WTC11 (cell line): ENCODE measurements at regions not wholly inside any gene's neighbourhood (a gene's known extent, or its start where the extent isn't known, plus 50 kb on each side); places are given as distances from the start of the nearest gene placed in this dataset.

Experiments
- ATF1 ChIP-seq: sonication (generic); formaldehyde crosslinking; IDR thresholded peaks from 2 replicates; pipeline ENCODE4 v1.8.1; 2023; ENCODE audit warnings: mild to moderate bottlenecking, moderate library complexity, missing genetic modification reagents
- ATF3 ChIP-seq: sonication (generic); formaldehyde crosslinking; conservative IDR thresholded peaks from 2 replicates; pipeline ENCODE4 v1.8.1; 2022; ENCODE audit warnings: mild to moderate bottlenecking, missing genetic modification reagents
- ATF6 ChIP-seq: sonication (generic); formaldehyde crosslinking; IDR thresholded peaks from 2 replicates; pipeline ENCODE4 v1.8.1; 2023; ENCODE audit warnings: mild to moderate bottlenecking, missing genetic modification reagents
- CTCF ChIP-seq: fragments of 200-600 bp; IDR thresholded peaks from 2 replicates; pipeline ENCODE4 v1.8.0; 2022; ENCODE audit warnings: antibody characterized with exemption
- ESRRA ChIP-seq: sonication (generic); formaldehyde crosslinking; IDR thresholded peaks from 2 replicates; pipeline ENCODE4 v1.8.1; 2022; ENCODE audit warnings: mild to moderate bottlenecking, missing genetic modification reagents, borderline replicate concordance
- FOXK1 ChIP-seq: sonication (generic); formaldehyde crosslinking; IDR thresholded peaks from 2 replicates; pipeline ENCODE4 v1.8.0; 2022; ENCODE audit warnings: mild to moderate bottlenecking, moderate library complexity, missing genetic modification reagents
- KAT7 ChIP-seq: sonication (generic); formaldehyde crosslinking; IDR thresholded peaks from 2 replicates; pipeline ENCODE4 v1.8.1; 2023; ENCODE audit warnings: missing genetic modification reagents, mild to moderate bottlenecking, borderline replicate concordance
- TF ChIP-seq, protein P1 (sequence below): sonication (generic); formaldehyde crosslinking; IDR thresholded peaks from 2 replicates; pipeline ENCODE4 v1.8.1; 2022; ENCODE audit warnings: mild to moderate bottlenecking, moderate library complexity, missing genetic modification reagents
- TF ChIP-seq, protein P2 (sequence below): sonication (generic); formaldehyde crosslinking; IDR thresholded peaks from 2 replicates; pipeline ENCODE4 v1.8.0; 2022; ENCODE audit warnings: missing genetic modification reagents
- TF ChIP-seq, protein P3 (sequence below): sonication (generic); formaldehyde crosslinking; IDR thresholded peaks from 2 replicates; pipeline ENCODE4 v1.8.1; 2023; ENCODE audit warnings: mild to moderate bottlenecking, missing genetic modification reagents, borderline replicate concordance

DNA sequence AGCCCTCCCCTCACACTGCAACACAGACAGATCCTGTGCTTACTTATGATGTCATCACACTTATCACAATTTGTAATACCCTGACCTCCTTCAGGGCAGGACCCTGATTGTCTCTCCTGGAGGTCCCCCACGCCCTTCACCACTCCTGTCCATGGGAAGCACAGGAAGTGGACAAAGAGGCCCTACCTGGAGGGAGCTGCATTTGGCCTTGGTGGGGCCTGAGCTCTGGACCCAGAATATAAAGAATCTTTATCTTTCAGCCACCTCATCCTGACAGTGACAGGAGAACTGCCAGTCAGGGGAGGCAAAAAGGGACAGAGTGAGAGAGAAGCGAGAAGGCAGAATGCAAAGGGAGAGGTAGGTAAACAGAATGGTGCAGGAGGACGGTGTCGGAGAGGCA lies 303.4 kb upstream of the N4BP1 start:
- TF ChIP-seq ATF3 (CRISPR knock-in tag) (no peak), FOXK1 (CRISPR knock-in tag) (no peak), ATF1 (no peak), CTCF (no peak), ATF6 (CRISPR knock-in tag) (no peak), ESRRA (CRISPR knock-in tag) (no peak), KAT7 (CRISPR knock-in tag) (no peak)
- TF ChIP-seq, protein P1, sequence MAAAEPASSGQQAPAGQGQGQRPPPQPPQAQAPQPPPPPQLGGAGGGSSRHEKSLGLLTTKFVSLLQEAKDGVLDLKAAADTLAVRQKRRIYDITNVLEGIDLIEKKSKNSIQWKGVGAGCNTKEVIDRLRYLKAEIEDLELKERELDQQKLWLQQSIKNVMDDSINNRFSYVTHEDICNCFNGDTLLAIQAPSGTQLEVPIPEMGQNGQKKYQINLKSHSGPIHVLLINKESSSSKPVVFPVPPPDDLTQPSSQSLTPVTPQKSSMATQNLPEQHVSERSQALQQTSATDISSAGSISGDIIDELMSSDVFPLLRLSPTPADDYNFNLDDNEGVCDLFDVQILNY (CRISPR knock-in tag): no peak
- TF ChIP-seq, protein P2, sequence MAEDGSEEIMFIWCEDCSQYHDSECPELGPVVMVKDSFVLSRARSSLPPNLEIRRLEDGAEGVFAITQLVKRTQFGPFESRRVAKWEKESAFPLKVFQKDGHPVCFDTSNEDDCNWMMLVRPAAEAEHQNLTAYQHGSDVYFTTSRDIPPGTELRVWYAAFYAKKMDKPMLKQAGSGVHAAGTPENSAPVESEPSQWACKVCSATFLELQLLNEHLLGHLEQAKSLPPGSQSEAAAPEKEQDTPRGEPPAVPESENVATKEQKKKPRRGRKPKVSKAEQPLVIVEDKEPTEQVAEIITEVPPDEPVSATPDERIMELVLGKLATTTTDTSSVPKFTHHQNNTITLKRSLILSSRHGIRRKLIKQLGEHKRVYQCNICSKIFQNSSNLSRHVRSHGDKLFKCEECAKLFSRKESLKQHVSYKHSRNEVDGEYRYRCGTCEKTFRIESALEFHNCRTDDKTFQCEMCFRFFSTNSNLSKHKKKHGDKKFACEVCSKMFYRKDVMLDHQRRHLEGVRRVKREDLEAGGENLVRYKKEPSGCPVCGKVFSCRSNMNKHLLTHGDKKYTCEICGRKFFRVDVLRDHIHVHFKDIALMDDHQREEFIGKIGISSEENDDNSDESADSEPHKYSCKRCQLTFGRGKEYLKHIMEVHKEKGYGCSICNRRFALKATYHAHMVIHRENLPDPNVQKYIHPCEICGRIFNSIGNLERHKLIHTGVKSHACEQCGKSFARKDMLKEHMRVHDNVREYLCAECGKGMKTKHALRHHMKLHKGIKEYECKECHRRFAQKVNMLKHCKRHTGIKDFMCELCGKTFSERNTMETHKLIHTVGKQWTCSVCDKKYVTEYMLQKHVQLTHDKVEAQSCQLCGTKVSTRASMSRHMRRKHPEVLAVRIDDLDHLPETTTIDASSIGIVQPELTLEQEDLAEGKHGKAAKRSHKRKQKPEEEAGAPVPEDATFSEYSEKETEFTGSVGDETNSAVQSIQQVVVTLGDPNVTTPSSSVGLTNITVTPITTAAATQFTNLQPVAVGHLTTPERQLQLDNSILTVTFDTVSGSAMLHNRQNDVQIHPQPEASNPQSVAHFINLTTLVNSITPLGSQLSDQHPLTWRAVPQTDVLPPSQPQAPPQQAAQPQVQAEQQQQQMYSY (CRISPR knock-in tag): no peak
- TF ChIP-seq, protein P3, sequence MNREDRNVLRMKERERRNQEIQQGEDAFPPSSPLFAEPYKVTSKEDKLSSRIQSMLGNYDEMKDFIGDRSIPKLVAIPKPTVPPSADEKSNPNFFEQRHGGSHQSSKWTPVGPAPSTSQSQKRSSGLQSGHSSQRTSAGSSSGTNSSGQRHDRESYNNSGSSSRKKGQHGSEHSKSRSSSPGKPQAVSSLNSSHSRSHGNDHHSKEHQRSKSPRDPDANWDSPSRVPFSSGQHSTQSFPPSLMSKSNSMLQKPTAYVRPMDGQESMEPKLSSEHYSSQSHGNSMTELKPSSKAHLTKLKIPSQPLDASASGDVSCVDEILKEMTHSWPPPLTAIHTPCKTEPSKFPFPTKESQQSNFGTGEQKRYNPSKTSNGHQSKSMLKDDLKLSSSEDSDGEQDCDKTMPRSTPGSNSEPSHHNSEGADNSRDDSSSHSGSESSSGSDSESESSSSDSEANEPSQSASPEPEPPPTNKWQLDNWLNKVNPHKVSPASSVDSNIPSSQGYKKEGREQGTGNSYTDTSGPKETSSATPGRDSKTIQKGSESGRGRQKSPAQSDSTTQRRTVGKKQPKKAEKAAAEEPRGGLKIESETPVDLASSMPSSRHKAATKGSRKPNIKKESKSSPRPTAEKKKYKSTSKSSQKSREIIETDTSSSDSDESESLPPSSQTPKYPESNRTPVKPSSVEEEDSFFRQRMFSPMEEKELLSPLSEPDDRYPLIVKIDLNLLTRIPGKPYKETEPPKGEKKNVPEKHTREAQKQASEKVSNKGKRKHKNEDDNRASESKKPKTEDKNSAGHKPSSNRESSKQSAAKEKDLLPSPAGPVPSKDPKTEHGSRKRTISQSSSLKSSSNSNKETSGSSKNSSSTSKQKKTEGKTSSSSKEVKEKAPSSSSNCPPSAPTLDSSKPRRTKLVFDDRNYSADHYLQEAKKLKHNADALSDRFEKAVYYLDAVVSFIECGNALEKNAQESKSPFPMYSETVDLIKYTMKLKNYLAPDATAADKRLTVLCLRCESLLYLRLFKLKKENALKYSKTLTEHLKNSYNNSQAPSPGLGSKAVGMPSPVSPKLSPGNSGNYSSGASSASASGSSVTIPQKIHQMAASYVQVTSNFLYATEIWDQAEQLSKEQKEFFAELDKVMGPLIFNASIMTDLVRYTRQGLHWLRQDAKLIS (CRISPR knock-in tag): no peak
